Breast epithelium (tissue), 3 donors: ENCODE measurements at regions not wholly inside any gene's neighbourhood (a gene's known extent, or its start where the extent isn't known, plus 50 kb on each side); places are given as distances from the start of the nearest gene placed in this dataset.

ENCODE experiments used
- CTCF ChIP-seq, 3 donors: fragments of 450-650 bp; IDR thresholded peaks; one replicate each; pipeline ENCODE4 v1.5.1; 2016 to 2017; ENCODE audit warnings: antibody characterized with exemption in 3 of 3, mild to moderate bottlenecking in 3 of 3, moderate library complexity in 3 of 3
- POLR2A ChIP-seq: fragments of 450-650 bp; IDR thresholded peaks from one replicate; pipeline ENCODE4 v1.6.1; 2016; ENCODE audit warnings: antibody characterized with exemption, mild to moderate bottlenecking, moderate library complexity

GRCh38 chr1:194358208-194358581 lies 1171.8 kb upstream of the B3GALT2 start:
- TF ChIP-seq CTCF (IDR thresholded peaks at IDR 0.05) (no peak), POLR2A (no peak)
